ENCODE measurements at regions not wholly inside any gene's neighbourhood (a gene's known extent, or its start where the extent isn't known, plus 50 kb on each side); places are given as distances from the start of the nearest gene placed in this dataset.

DNA sequence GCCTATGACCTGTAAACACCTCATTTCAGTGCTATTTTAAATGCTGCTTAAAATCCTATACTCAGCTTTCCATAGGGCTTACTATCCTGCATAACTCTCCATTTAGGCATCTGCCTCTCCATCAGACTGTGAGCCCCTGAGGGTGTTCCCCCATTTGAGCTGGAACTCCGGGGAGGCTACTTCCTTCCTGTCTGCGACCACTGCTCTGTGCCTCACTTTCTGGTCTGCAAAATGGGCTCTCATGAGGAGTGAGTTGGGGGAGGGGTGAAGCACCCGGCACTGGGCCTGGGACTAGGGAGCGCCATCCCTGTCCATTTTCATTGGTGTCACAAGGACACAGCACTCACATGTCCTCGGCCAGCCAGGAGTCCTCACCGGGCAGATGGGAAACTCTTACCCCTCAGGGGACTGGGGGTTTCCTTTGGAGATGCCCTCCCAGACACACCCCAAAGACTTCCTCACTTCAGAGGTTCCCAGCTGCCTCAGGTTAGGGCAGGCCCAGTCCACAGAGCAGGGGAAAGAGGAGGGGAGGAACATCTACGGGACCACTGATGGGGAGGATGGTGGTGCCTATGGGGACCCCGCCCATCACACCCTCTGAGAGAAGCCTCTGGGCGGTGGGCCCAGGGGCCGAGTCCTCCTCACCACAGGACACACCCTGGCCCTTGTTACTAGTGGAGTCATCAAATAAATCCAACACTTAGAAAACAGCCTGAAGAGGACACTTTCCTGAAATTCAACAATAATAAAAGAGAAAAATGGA is 134.9 kb downstream of the MATN1 start:
- TF ChIP-seq POLR2A (IDR thresholded peaks at IDR 0.05; ENCODE audit: low read depth, low read length), result no peak
- no peak for TF ChIP-seq SPI1 (IDR thresholded peaks at IDR 0.05; ENCODE audit: low read depth, low read length)
- TF ChIP-seq TAF1 (IDR thresholded peaks at IDR 0.05; ENCODE audit: low read depth, low read length), result no peak
- TF ChIP-seq POLR2AphosphoS5 (IDR thresholded peaks at IDR 0.05; ENCODE audit: low read depth, low read length), result no peak
- TF ChIP-seq POU2F2 (IDR thresholded peaks at IDR 0.05; ENCODE audit: low read depth, low read length), result no peak
